NCI-H2196 (cell line): ENCODE measurements at regions not wholly inside any gene's neighbourhood (a gene's known extent, or its start where the extent isn't known, plus 50 kb on each side); places are given as distances from the start of the nearest gene placed in this dataset.

Experiments
- DNase-seq: peaks from one replicate; lab custom pipeline; 2025; ENCODE audit not compliant: unreplicated experiment; lab: John Stamatoyannopoulos, UW

- no peak for DNase-seq
Observed at GRCh38 chr2:117698819-117699218, 115.7 kb upstream of the DDX18 start.

GRCh38 chr2:117700471-117700870 lies 114.0 kb upstream of the DDX18 start:
- no peak for DNase-seq

GRCh38 chr2:117701365-117701764 lies 113.1 kb upstream of the DDX18 start:
- no peak for DNase-seq

GRCh38 chr2:117702098-117702497 lies 112.4 kb upstream of the DDX18 start:
- no peak for DNase-seq

- DNase-seq = no peak
Observed at GRCh38 chr2:117703858-117704257, 110.6 kb upstream of the DDX18 start.

GRCh38 chr2:117704818-117705217 lies 109.7 kb upstream of the DDX18 start:
- DNase-seq = no peak

GRCh38 chr2:117707874-117708273 lies 106.6 kb upstream of the DDX18 start:
- no peak for DNase-seq

- DNase-seq = no peak
Observed at GRCh38 chr2:117712684-117713083, 101.8 kb upstream of the DDX18 start.

- no peak for DNase-seq
Observed at GRCh38 chr2:117714110-117714509, 100.4 kb upstream of the DDX18 start.

- no peak for DNase-seq
Observed at GRCh38 chr2:117714745-117715417, 99.6 kb upstream of the DDX18 start.

- no peak for DNase-seq
Observed at GRCh38 chr2:117716505-117716904, 98.0 kb upstream of the DDX18 start.

GRCh38 chr2:117717072-117717471 lies 97.4 kb upstream of the DDX18 start:
- DNase-seq = no peak

GRCh38 chr2:117718048-117718447 lies 96.4 kb upstream of the DDX18 start:
- DNase-seq = no peak

GRCh38 chr2:117720765-117721164 lies 93.7 kb upstream of the DDX18 start:
- DNase-seq = no peak

GRCh38 chr2:117723483-117723882 lies 91.0 kb upstream of the DDX18 start:
- no peak for DNase-seq

GRCh38 chr2:117723888-117724434 lies 90.5 kb upstream of the DDX18 start:
- DNase-seq = no peak

- no peak for DNase-seq
Observed at GRCh38 chr2:117726747-117727146, 87.7 kb upstream of the DDX18 start.

GRCh38 chr2:117737846-117738245 lies 76.6 kb upstream of the DDX18 start:
- no peak for DNase-seq

GRCh38 chr2:117738991-117739839 lies 75.3 kb upstream of the DDX18 start:
- DNase-seq = no peak

- DNase-seq = no peak
Observed at GRCh38 chr2:117745537-117745936, 69.0 kb upstream of the DDX18 start.

- no peak for DNase-seq
Observed at GRCh38 chr2:117755768-117756167, 58.7 kb upstream of the DDX18 start.

GRCh38 chr2:117760916-117761315 lies 53.6 kb upstream of the DDX18 start:
- no peak for DNase-seq
